ENCODE measurements at regions not wholly inside any gene's neighbourhood (a gene's known extent, or its start where the extent isn't known, plus 50 kb on each side); places are given as distances from the start of the nearest gene placed in this dataset.

- Mint-ChIP-seq H3K36me3 (ENCODE audit: insufficient read depth, unreplicated experiment) (no peaks in the 10 kb centered on the region), H3K27me3 (ENCODE audit: unreplicated experiment) (no peaks in the 10 kb centered on the region), H3K4me3 (ENCODE audit: low read depth, unreplicated experiment) (no peak overlapping the region), H3K27ac (ENCODE audit: unreplicated experiment) (no peak overlapping the region), H3K4me1 (ENCODE audit: low read depth, unreplicated experiment) (no peaks in the 10 kb centered on the region), H3K9me3 (ENCODE audit: low read depth, unreplicated experiment) (peaks cover 17% of the 10 kb centered on the region)
- no TSS peak for BruUV-seq (replicated peaks)
- TF ChIP-seq, protein P1, sequence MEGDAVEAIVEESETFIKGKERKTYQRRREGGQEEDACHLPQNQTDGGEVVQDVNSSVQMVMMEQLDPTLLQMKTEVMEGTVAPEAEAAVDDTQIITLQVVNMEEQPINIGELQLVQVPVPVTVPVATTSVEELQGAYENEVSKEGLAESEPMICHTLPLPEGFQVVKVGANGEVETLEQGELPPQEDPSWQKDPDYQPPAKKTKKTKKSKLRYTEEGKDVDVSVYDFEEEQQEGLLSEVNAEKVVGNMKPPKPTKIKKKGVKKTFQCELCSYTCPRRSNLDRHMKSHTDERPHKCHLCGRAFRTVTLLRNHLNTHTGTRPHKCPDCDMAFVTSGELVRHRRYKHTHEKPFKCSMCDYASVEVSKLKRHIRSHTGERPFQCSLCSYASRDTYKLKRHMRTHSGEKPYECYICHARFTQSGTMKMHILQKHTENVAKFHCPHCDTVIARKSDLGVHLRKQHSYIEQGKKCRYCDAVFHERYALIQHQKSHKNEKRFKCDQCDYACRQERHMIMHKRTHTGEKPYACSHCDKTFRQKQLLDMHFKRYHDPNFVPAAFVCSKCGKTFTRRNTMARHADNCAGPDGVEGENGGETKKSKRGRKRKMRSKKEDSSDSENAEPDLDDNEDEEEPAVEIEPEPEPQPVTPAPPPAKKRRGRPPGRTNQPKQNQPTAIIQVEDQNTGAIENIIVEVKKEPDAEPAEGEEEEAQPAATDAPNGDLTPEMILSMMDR (IDR thresholded peaks at IDR 0.05; ENCODE audit: unreplicated experiment) = no peak
- CTCF ChIA-PET = no interaction called here
- intact Hi-C loops (cut with micrococcal nuclease; ENCODE audit: unreplicated experiment) = no loop called here
- no peak for DNase-seq
Measured at GRCh38 chr5:4294878-4295277, 699.2 kb downstream of the IRX1 start.

- intact Hi-C loops (cut with micrococcal nuclease; ENCODE audit: unreplicated experiment) = no loop called here
- DNase-seq = no peak
- H3K9me3 Mint-ChIP-seq (ENCODE audit: low read depth, unreplicated experiment) = peaks cover 17% of the 10 kb centered on the region
- no TSS peak for BruUV-seq (replicated peaks)
- CTCF ChIA-PET = interaction anchor here (0.9 kb wide), 1 partner anchor 10 kb away, joined by 5 read pairs; no protein-coding TSS in a partner anchor
- H3K4me1 Mint-ChIP-seq (ENCODE audit: low read depth, unreplicated experiment) = no peaks in the 10 kb centered on the region
- no peak overlapping the region for H3K27ac Mint-ChIP-seq (ENCODE audit: unreplicated experiment)
- H3K4me3 Mint-ChIP-seq (ENCODE audit: low read depth, unreplicated experiment) = no peak overlapping the region
- TF ChIP-seq, protein P1 (IDR thresholded peaks at IDR 0.05; ENCODE audit: unreplicated experiment) = no peak
- no peaks in the 10 kb centered on the region for H3K36me3 Mint-ChIP-seq (ENCODE audit: insufficient read depth, unreplicated experiment)
- H3K27me3 Mint-ChIP-seq (ENCODE audit: unreplicated experiment) = no peaks in the 10 kb centered on the region
Measured at GRCh38 chr5:4295663-4296339, 700.2 kb downstream of the IRX1 start.

- no peak for DNase-seq
- H3K27me3 Mint-ChIP-seq (ENCODE audit: unreplicated experiment) = no peaks in the 10 kb centered on the region
- TF ChIP-seq, protein P1 (IDR thresholded peaks at IDR 0.05; ENCODE audit: unreplicated experiment) = no peak
- H3K9me3 Mint-ChIP-seq (ENCODE audit: low read depth, unreplicated experiment) = peaks cover 7% of the 10 kb centered on the region
- H3K36me3 Mint-ChIP-seq (ENCODE audit: insufficient read depth, unreplicated experiment) = no peaks in the 10 kb centered on the region
- no peak overlapping the region for H3K27ac Mint-ChIP-seq (ENCODE audit: unreplicated experiment)
- no peaks in the 10 kb centered on the region for H3K4me1 Mint-ChIP-seq (ENCODE audit: low read depth, unreplicated experiment)
- intact Hi-C loops (cut with micrococcal nuclease; ENCODE audit: unreplicated experiment) = no loop called here
- no peak overlapping the region for H3K4me3 Mint-ChIP-seq (ENCODE audit: low read depth, unreplicated experiment)
- no TSS peak for BruUV-seq (replicated peaks)
- CTCF ChIA-PET = no interaction called here
Measured at GRCh38 chr5:4306057-4306456, 710.4 kb downstream of the IRX1 start.

DNA sequence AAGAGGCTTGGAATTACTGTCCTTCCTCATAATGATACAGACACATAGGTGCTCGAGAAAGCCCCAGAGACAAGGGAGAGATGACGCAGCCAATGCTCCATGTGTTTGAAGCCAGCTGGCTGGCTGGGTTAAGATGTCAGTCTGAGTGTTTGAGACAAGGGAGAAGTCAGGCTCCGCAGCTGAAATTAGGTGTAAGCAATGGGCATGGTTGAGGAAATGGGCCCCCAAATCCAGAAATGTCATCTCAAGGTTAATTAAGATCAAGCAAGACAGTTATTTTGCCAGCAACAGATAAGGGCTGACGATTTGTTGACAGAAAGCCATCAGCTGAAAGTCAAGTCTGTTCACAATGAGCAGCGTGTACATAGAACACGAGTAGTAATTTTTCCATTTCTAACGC is 713.4 kb downstream of the IRX1 start:
- DNase-seq = no peak
- CTCF ChIA-PET = no interaction called here
- intact Hi-C loops (cut with micrococcal nuclease; ENCODE audit: unreplicated experiment) = no loop called here
- TF ChIP-seq, protein P1 (IDR thresholded peaks at IDR 0.05; ENCODE audit: unreplicated experiment) = no peak
- Mint-ChIP-seq H3K36me3 (ENCODE audit: insufficient read depth, unreplicated experiment) (no peaks in the 10 kb centered on the region), H3K27me3 (ENCODE audit: unreplicated experiment) (no peaks in the 10 kb centered on the region), H3K27ac (ENCODE audit: unreplicated experiment) (no peak overlapping the region), H3K9me3 (ENCODE audit: low read depth, unreplicated experiment) (peaks cover 12% of the 10 kb centered on the region), H3K4me1 (ENCODE audit: low read depth, unreplicated experiment) (no peaks in the 10 kb centered on the region), H3K4me3 (ENCODE audit: low read depth, unreplicated experiment) (no peak overlapping the region)
- no TSS peak for BruUV-seq (replicated peaks)
